H1 (cell line): ENCODE measurements at regions not wholly inside any gene's neighbourhood (a gene's known extent, or its start where the extent isn't known, plus 50 kb on each side); places are given as distances from the start of the nearest gene placed in this dataset.

Experiments
- CTCF ChIA-PET: fragments of 300-600 bp; sonication (Branson Sonifier 250); formaldehyde crosslinking; loops from one replicate; lab custom pipeline; 2021; ENCODE audit not compliant: partially characterized antibody; lab: Charles Lee
- POLR2A ChIA-PET: fragments of 300-600 bp; sonication (Branson Sonifier 250); formaldehyde crosslinking; loops from one replicate; lab custom pipeline; 2021; ENCODE audit warnings: inconsistent platforms; ENCODE audit not compliant: partially characterized antibody; lab: Charles Lee
- DNase-seq, 2 experiments: peaks; one replicate each; pipeline versions ENCODE4 v3.0.0 to v3.0.0-alpha.2; 2010 to 2022; ENCODE audit warnings: low spot score in 2 of 2, low read depth in 1 of 2, mixed read lengths in 1 of 2
- FAIRE-seq: peaks from 2 replicates; lab custom pipeline; 2011; peaks lifted over from hg19 to GRCh38; lab: Jason Lieb, UNC
- H2AFZ ChIP-seq: 2 replicates; pipeline ENCODE4 v1.8.1; 2012; ENCODE audit warnings: low read length, inconsistent platforms
- H2AK5ac ChIP-seq: 2 replicates; pipeline ENCODE4 v1.6.1; 2013; ENCODE audit warnings: low read depth, low read length
- H2BK120ac ChIP-seq: replicated peaks from 2 replicates; pipeline ENCODE3; 2013; ENCODE audit warnings: low read depth, low read length, inconsistent platforms
- H2BK12ac ChIP-seq: 2 replicates; pipeline ENCODE4 v1.6.1; 2013; ENCODE audit warnings: low read depth, low read length
- H2BK15ac ChIP-seq: 2 replicates; pipeline ENCODE4 v1.6.1; 2013; ENCODE audit warnings: low read length
- H2BK20ac ChIP-seq: 2 replicates; pipeline ENCODE4 v1.6.1; 2013; ENCODE audit warnings: low read length
- H2BK5ac ChIP-seq: 2 replicates; pipeline ENCODE4 v1.6.1; 2013; ENCODE audit warnings: low read depth, low read length
- H3K14ac ChIP-seq: 2 replicates; pipeline ENCODE4 v1.6.1; 2013; ENCODE audit warnings: inconsistent platforms; ENCODE audit not compliant: insufficient read length
- H3K18ac ChIP-seq: 2 replicates; pipeline ENCODE4 v1.6.1; 2013; ENCODE audit warnings: low read length; ENCODE audit errors: extremely low read depth
- H3K23ac ChIP-seq: 2 replicates; pipeline ENCODE4 v1.6.1; 2013; ENCODE audit warnings: inconsistent platforms; ENCODE audit not compliant: insufficient read length
- H3K23me2 ChIP-seq: 2 replicates; pipeline ENCODE4 v1.6.1; 2013; ENCODE audit warnings: low read depth, low read length
- H3K27ac ChIP-seq: 2 replicates; pipeline ENCODE4 v1.6.1; 2011; ENCODE audit warnings: low read depth, low read length, inconsistent platforms
- H3K27me3 ChIP-seq, 4 experiments: replicated peaks in 1 of 4; 1 replicate in 1 of 4; 2 replicates in 3 of 4; pipeline versions ENCODE4 v1.6.1 to v1.8.1; 2011 to 2013; ENCODE audit warnings: low read length in 3 of 4, mild to moderate bottlenecking in 3 of 4, inconsistent platforms in 2 of 4, mixed read lengths in 2 of 4, moderate library complexity in 1 of 4; ENCODE audit not compliant: control insufficient read depth in 3 of 4, insufficient read depth in 3 of 4; ENCODE audit errors: extremely low read depth in 1 of 4
- H3K36me3 ChIP-seq, 4 experiments: 2 replicates each; pipeline versions ENCODE4 v1.6.1 to v1.8.1; 2011 to 2013; ENCODE audit warnings: mild to moderate bottlenecking in 4 of 4, low read length in 3 of 4, moderate library complexity in 2 of 4, control low read depth in 1 of 4, inconsistent platforms in 1 of 4; ENCODE audit not compliant: insufficient read depth in 4 of 4, control insufficient read depth in 2 of 4
- H3K4ac ChIP-seq: replicated peaks from 2 replicates; pipeline ENCODE3; 2013; ENCODE audit warnings: low read length, low read depth, mixed read lengths, inconsistent platforms; ENCODE audit not compliant: insufficient read length
- H3K4me1 ChIP-seq, 4 experiments: replicated peaks in 1 of 4; 1 replicate in 1 of 4; 2 replicates in 3 of 4; pipeline versions ENCODE4 v1.6.1 to v1.8.1; 2011 to 2013; ENCODE audit warnings: low read length in 3 of 4, inconsistent platforms in 2 of 4, mixed read lengths in 1 of 4; ENCODE audit not compliant: insufficient read depth in 4 of 4, control insufficient read depth in 3 of 4
- H3K4me2 ChIP-seq, 2 experiments: 2 replicates each; pipeline versions ENCODE4 v1.6.1 to v1.8.1; 2011 to 2013; ENCODE audit warnings: low read depth in 2 of 2, low read length in 2 of 2, control low read depth in 1 of 2, inconsistent platforms in 1 of 2, mild to moderate bottlenecking in 1 of 2; ENCODE audit not compliant: insufficient read depth in 1 of 2
- H3K4me3 ChIP-seq, 4 experiments: fragments of 200-600, 300-600 bp in 1 of 4; sonication (generic), shearing (Covaris generic), sonication (Bioruptor Twin) in 1 of 4; 2 replicates each; pipeline versions ENCODE4 v1.5.1 to v1.8.1; 2011 to 2016; ENCODE audit warnings: low read length in 4 of 4, low read depth in 3 of 4, control low read depth in 2 of 4, inconsistent platforms in 2 of 4, mild to moderate bottlenecking in 2 of 4, mixed read lengths in 1 of 4, moderate library complexity in 1 of 4; ENCODE audit not compliant: insufficient read depth in 2 of 4; ENCODE audit errors: extremely low read depth in 1 of 4
- H3K56ac ChIP-seq: replicated peaks from 2 replicates; pipeline ENCODE3; 2013; ENCODE audit warnings: low read depth, mild to moderate bottlenecking, mixed read lengths, low read length, inconsistent platforms; ENCODE audit not compliant: insufficient read length
- H3K79me1 ChIP-seq: 2 replicates; pipeline ENCODE4 v1.6.1; 2013; ENCODE audit warnings: low read depth, low read length, control low read depth
- H3K79me2 ChIP-seq, 2 experiments: 2 replicates each; pipeline versions ENCODE4 v1.6.1 to v1.8.1; 2012 to 2013; ENCODE audit warnings: low read length in 2 of 2, mild to moderate bottlenecking in 2 of 2, inconsistent platforms in 1 of 2; ENCODE audit not compliant: insufficient read depth in 2 of 2, control insufficient read depth in 1 of 2
- H3K9ac ChIP-seq, 4 experiments: replicated peaks in 1 of 4; 1 replicate in 1 of 4; 2 replicates in 3 of 4; pipeline versions ENCODE4 v1.6.1 to v1.8.1; 2011 to 2013; ENCODE audit warnings: low read depth in 3 of 4, low read length in 3 of 4, control low read depth in 2 of 4, mild to moderate bottlenecking in 2 of 4, moderate library complexity in 2 of 4, inconsistent platforms in 1 of 4; ENCODE audit errors: extremely low read depth in 1 of 4
- H3K9me3 ChIP-seq, 2 experiments: 2 replicates each; pipeline versions ENCODE4 v1.6.1 to v1.8.1; 2012 to 2013; ENCODE audit warnings: mild to moderate bottlenecking in 2 of 2, moderate library complexity in 2 of 2, control low read depth in 1 of 2, inconsistent platforms in 1 of 2, low read depth in 1 of 2, low read length in 1 of 2, mixed read lengths in 1 of 2; ENCODE audit not compliant: insufficient read depth in 2 of 2
- H4K20me1 ChIP-seq, 2 experiments: replicated peaks in 1 of 2; 2 replicates each; pipeline versions ENCODE3 to v1.8.1; 2011 to 2013; ENCODE audit warnings: inconsistent platforms in 2 of 2, low read length in 2 of 2, mild to moderate bottlenecking in 1 of 2; ENCODE audit not compliant: insufficient read depth in 2 of 2, control insufficient read depth in 1 of 2
- H4K5ac ChIP-seq: 2 replicates; pipeline ENCODE4 v1.6.1; 2013; ENCODE audit warnings: low read length, low read depth, mixed read lengths, inconsistent platforms; ENCODE audit not compliant: insufficient read length
- H4K8ac ChIP-seq: 2 replicates; pipeline ENCODE4 v1.8.0; 2013; ENCODE audit warnings: mild to moderate bottlenecking, moderate library complexity, low read length, inconsistent platforms; ENCODE audit not compliant: insufficient read depth; ENCODE audit errors: extremely low read depth
- H4K91ac ChIP-seq: replicated peaks from 2 replicates; pipeline ENCODE3; 2013; ENCODE audit warnings: low read length, mixed read lengths, inconsistent platforms; ENCODE audit not compliant: insufficient read length
- BRCA1 ChIP-seq: IDR thresholded peaks from 2 replicates; pipeline ENCODE4 v1.6.1; 2012; ENCODE audit warnings: low read depth, low read length, improper control_type of control experiment
- CEBPB ChIP-seq: IDR thresholded peaks from 2 replicates; pipeline ENCODE4 v1.6.1; 2012; ENCODE audit warnings: low read depth, low read length
- CHD1 ChIP-seq: IDR thresholded peaks from 2 replicates; pipeline ENCODE4 v1.6.1; 2012; ENCODE audit warnings: low read depth, low read length, improper control_type of control experiment
- GABPA ChIP-seq: IDR thresholded peaks from 2 replicates; pipeline ENCODE4 v1.6.1; 2011; ENCODE audit warnings: mild to moderate bottlenecking, low read length, moderate library complexity, borderline replicate concordance; ENCODE audit not compliant: insufficient read depth
- HDAC6 ChIP-seq: IDR thresholded peaks from one replicate; pipeline ENCODE4 v1.7.1; 2012; ENCODE audit warnings: low read depth, mild to moderate bottlenecking, inconsistent platforms, low read length, moderate library complexity
- KDM1A ChIP-seq: fragments of 200-600, 300-600 bp; sonication (generic); IDR thresholded peaks from 2 replicates; pipeline ENCODE4 v1.7.1; 2016; ENCODE audit warnings: mild to moderate bottlenecking, low read length, borderline replicate concordance
- PHF8 ChIP-seq: fragments of 200-600 bp; sonication (generic); conservative IDR thresholded peaks from 2 replicates; pipeline ENCODE4 v1.7.1; 2012; ENCODE audit warnings: low read depth, mild to moderate bottlenecking, inconsistent platforms, low read length, moderate library complexity
- POLR2A ChIP-seq, 2 experiments: IDR thresholded peaks; 1 replicate in 1 of 2; 2 replicates in 1 of 2; pipeline ENCODE4 v1.6.1; 2011; ENCODE audit warnings: low read depth in 2 of 2, low read length in 2 of 2, mild to moderate bottlenecking in 2 of 2; ENCODE audit errors: control extremely low read depth in 1 of 2
- RFX5 ChIP-seq: IDR thresholded peaks from 2 replicates; pipeline ENCODE4 v1.6.1; 2011; ENCODE audit warnings: low read depth, low read length, improper control_type of control experiment, borderline replicate concordance
- SAP30 ChIP-seq: fragments of 300-600 bp; sonication (generic); IDR thresholded peaks from 2 replicates; pipeline ENCODE4 v1.7.1; 2012; ENCODE audit warnings: low read length, moderate library complexity, mild to moderate bottlenecking, inconsistent platforms; ENCODE audit not compliant: insufficient read depth, insufficient replicate concordance
- SP4 ChIP-seq: IDR thresholded peaks from 2 replicates; pipeline ENCODE4 v1.6.1; 2012; ENCODE audit warnings: low read length, inconsistent platforms
- YY1 ChIP-seq: IDR thresholded peaks from 2 replicates; pipeline ENCODE4 v1.6.1; 2011; ENCODE audit warnings: low read depth, mild to moderate bottlenecking, low read length
- WGBS, 2 experiments: shearing (Covaris generic) in 1 of 2; methylation state at CpG; one replicate each; pipeline versions ENCODE4 v1.1.6 to v1.1.7; 2013 to 2015; ENCODE audit warnings: low lambda C conversion rate in 2 of 2, mixed read lengths in 2 of 2, inconsistent platforms in 1 of 2, low coverage in 1 of 2, missing lambda C conversion rate in 1 of 2; ENCODE audit not compliant: insufficient replicate concordance in 2 of 2, insufficient coverage in 1 of 2, insufficient read length in 1 of 2; ENCODE audit errors: extremely low coverage in 1 of 2, missing lambda C conversion rate in 1 of 2; 5-methylcytosine and 5-hydroxymethylcytosine counted together
- TF ChIP-seq, protein P1 (sequence below): IDR thresholded peaks from 2 replicates; pipeline ENCODE4 v1.6.1; 2012; ENCODE audit warnings: inconsistent platforms

DNA sequence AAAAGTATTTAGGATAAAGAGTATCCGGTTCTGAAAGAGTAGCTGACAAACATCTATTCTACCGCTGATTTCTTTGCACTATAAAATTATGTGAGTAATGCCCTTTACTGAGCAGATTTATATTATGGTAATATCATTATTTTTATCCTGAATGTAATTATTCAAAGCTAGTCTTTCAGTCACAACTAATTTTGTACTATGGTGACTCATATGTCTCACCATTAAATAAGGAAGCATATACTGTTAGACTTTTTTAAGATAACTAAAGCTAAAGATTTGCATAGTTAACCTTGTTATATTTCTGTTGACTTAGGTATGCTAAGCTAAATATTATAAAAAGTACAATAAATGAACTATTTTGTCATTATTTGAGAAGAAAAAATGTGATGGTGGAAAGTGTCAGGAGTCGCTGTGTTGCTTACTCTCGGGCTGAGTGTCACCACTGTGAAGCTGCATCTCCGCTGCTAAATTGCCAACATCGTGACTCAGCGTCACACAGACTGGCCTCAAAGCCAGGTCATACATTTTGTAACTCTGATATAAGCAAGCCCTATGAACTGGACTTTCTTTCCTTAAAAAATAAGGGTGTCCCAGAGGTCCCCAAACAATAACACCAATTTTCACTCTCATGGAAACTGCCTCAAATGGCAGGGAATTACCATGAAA, 69.1 kb upstream of the SSTR1 start:
- Histone ChIP-seq H2BK20ac (no peak overlapping the region), H3K23ac (no peak overlapping the region)
- WGBS, 2 experiments, result 87% methylated on average over 7 of the region's 7 CpGs; no CpG with 5 or more reads in 1 of the 2 experiments
- TF ChIP-seq GABPA, result no peak
- TF ChIP-seq, protein P1, sequence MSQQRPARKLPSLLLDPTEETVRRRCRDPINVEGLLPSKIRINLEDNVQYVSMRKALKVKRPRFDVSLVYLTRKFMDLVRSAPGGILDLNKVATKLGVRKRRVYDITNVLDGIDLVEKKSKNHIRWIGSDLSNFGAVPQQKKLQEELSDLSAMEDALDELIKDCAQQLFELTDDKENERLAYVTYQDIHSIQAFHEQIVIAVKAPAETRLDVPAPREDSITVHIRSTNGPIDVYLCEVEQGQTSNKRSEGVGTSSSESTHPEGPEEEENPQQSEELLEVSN, result no peak
- TF ChIP-seq PHF8, result no peak
- TF ChIP-seq POLR2A (IDR thresholded peaks at IDR 0.05; ENCODE audit: control extremely low read depth in 1 of 2, low read depth in 2 of 2, low read length in 2 of 2), result no peak
- no peak for TF ChIP-seq CEBPB
- no peak for TF ChIP-seq CHD1
- TF ChIP-seq SAP30, result no peak
- TF ChIP-seq RFX5, result no peak
- no peak for TF ChIP-seq HDAC6
- TF ChIP-seq KDM1A, result no peak
- no peak for TF ChIP-seq SP4
- TF ChIP-seq YY1, result no peak
- TF ChIP-seq BRCA1, result no peak

More for the DNA sequence above, 69.1 kb upstream of the SSTR1 start:
- no peak for DNase-seq
- no peak overlapping the region for H3K14ac ChIP-seq
- H2AK5ac ChIP-seq, result no peak overlapping the region
- no peak overlapping the region for H2BK5ac ChIP-seq
- H4K5ac ChIP-seq, result no peak overlapping the region
- ChIA-PET POLR2A (no interaction called here), CTCF (interaction anchor here (1.1 to 1.4 kb wide), 2 partner anchors 11 to 25 kb away, joined by 3 to 5 read pairs; no protein-coding TSS in a partner anchor)
- H3K79me1 ChIP-seq, result no peaks in the 10 kb centered on the region
- H4K8ac ChIP-seq, result no peak overlapping the region
- H4K20me1 ChIP-seq, result no peaks in the 10 kb centered on the region
- FAIRE-seq, result no peak
- no peak overlapping the region for H3K18ac ChIP-seq
- no peak overlapping the region for H2BK12ac ChIP-seq
- no peak overlapping the region for H3K4me3 ChIP-seq
- no peaks in the 10 kb centered on the region for H3K79me2 ChIP-seq
- H3K4me2 ChIP-seq, result no peak overlapping the region
- no peaks in the 10 kb centered on the region for H3K36me3 ChIP-seq
- H3K9me3 ChIP-seq, result no peaks in the 10 kb centered on the region
- no peak overlapping the region for H3K4ac ChIP-seq
- H3K9ac ChIP-seq, result no peak overlapping the region
- peaks cover 0 to 8% (median 4%) of the 10 kb centered on the region in 4 experiments; a peak in 4 of 7 replicates for H3K4me1 ChIP-seq
- H2BK15ac ChIP-seq, result no peak overlapping the region
- H3K56ac ChIP-seq, result no peak overlapping the region
- H2BK120ac ChIP-seq, result no peak overlapping the region
- H3K27me3 ChIP-seq, result no peaks in the 10 kb centered on the region
- H3K27ac ChIP-seq, result no peak overlapping the region
- peak overlapping the region; percentile 66; the same call in 1 of the 2 replicates for H2AFZ ChIP-seq
- no peak overlapping the region for H4K91ac ChIP-seq
- H3K23me2 ChIP-seq, result no peaks in the 10 kb centered on the region
